H1 (cell line): ENCODE measurements at regions not wholly inside any gene's neighbourhood (a gene's known extent, or its start where the extent isn't known, plus 50 kb on each side); places are given as distances from the start of the nearest gene placed in this dataset.

Experiments used
- CTCF ChIA-PET: fragments of 300-600 bp; sonication (Branson Sonifier 250); formaldehyde crosslinking; loops from one replicate; lab custom pipeline; 2021; ENCODE audit not compliant: partially characterized antibody; lab: Charles Lee
- POLR2A ChIA-PET: fragments of 300-600 bp; sonication (Branson Sonifier 250); formaldehyde crosslinking; loops from one replicate; lab custom pipeline; 2021; ENCODE audit warnings: inconsistent platforms; ENCODE audit not compliant: partially characterized antibody; lab: Charles Lee
- DNase-seq, 2 experiments: peaks; one replicate each; pipeline versions ENCODE4 v3.0.0 to v3.0.0-alpha.2; 2010 to 2022; ENCODE audit warnings: low spot score in 2 of 2, low read depth in 1 of 2, mixed read lengths in 1 of 2
- FAIRE-seq: peaks from 2 replicates; lab custom pipeline; 2011; peaks lifted over from hg19 to GRCh38; lab: Jason Lieb, UNC
- H2AFZ ChIP-seq: 2 replicates; pipeline ENCODE4 v1.8.1; 2012; ENCODE audit warnings: low read length, inconsistent platforms
- H2AK5ac ChIP-seq: 2 replicates; pipeline ENCODE4 v1.6.1; 2013; ENCODE audit warnings: low read depth, low read length
- H2BK120ac ChIP-seq: replicated peaks from 2 replicates; pipeline ENCODE3; 2013; ENCODE audit warnings: low read depth, low read length, inconsistent platforms
- H2BK12ac ChIP-seq: 2 replicates; pipeline ENCODE4 v1.6.1; 2013; ENCODE audit warnings: low read depth, low read length
- H2BK15ac ChIP-seq: 2 replicates; pipeline ENCODE4 v1.6.1; 2013; ENCODE audit warnings: low read length
- H2BK20ac ChIP-seq: 2 replicates; pipeline ENCODE4 v1.6.1; 2013; ENCODE audit warnings: low read length
- H2BK5ac ChIP-seq: 2 replicates; pipeline ENCODE4 v1.6.1; 2013; ENCODE audit warnings: low read depth, low read length
- H3K14ac ChIP-seq: 2 replicates; pipeline ENCODE4 v1.6.1; 2013; ENCODE audit warnings: inconsistent platforms; ENCODE audit not compliant: insufficient read length
- H3K18ac ChIP-seq: 2 replicates; pipeline ENCODE4 v1.6.1; 2013; ENCODE audit warnings: low read length; ENCODE audit errors: extremely low read depth
- H3K23ac ChIP-seq: 2 replicates; pipeline ENCODE4 v1.6.1; 2013; ENCODE audit warnings: inconsistent platforms; ENCODE audit not compliant: insufficient read length
- H3K23me2 ChIP-seq: 2 replicates; pipeline ENCODE4 v1.6.1; 2013; ENCODE audit warnings: low read depth, low read length
- H3K27ac ChIP-seq: 2 replicates; pipeline ENCODE4 v1.6.1; 2011; ENCODE audit warnings: low read depth, low read length, inconsistent platforms
- H3K27me3 ChIP-seq, 4 experiments: replicated peaks in 1 of 4; 1 replicate in 1 of 4; 2 replicates in 3 of 4; pipeline versions ENCODE4 v1.6.1 to v1.8.1; 2011 to 2013; ENCODE audit warnings: low read length in 3 of 4, mild to moderate bottlenecking in 3 of 4, inconsistent platforms in 2 of 4, mixed read lengths in 2 of 4, moderate library complexity in 1 of 4; ENCODE audit not compliant: control insufficient read depth in 3 of 4, insufficient read depth in 3 of 4; ENCODE audit errors: extremely low read depth in 1 of 4
- H3K36me3 ChIP-seq, 4 experiments: 2 replicates each; pipeline versions ENCODE4 v1.6.1 to v1.8.1; 2011 to 2013; ENCODE audit warnings: mild to moderate bottlenecking in 4 of 4, low read length in 3 of 4, moderate library complexity in 2 of 4, control low read depth in 1 of 4, inconsistent platforms in 1 of 4; ENCODE audit not compliant: insufficient read depth in 4 of 4, control insufficient read depth in 2 of 4
- H3K4ac ChIP-seq: replicated peaks from 2 replicates; pipeline ENCODE3; 2013; ENCODE audit warnings: low read length, low read depth, mixed read lengths, inconsistent platforms; ENCODE audit not compliant: insufficient read length
- H3K4me1 ChIP-seq, 4 experiments: replicated peaks in 1 of 4; 1 replicate in 1 of 4; 2 replicates in 3 of 4; pipeline versions ENCODE4 v1.6.1 to v1.8.1; 2011 to 2013; ENCODE audit warnings: low read length in 3 of 4, inconsistent platforms in 2 of 4, mixed read lengths in 1 of 4; ENCODE audit not compliant: insufficient read depth in 4 of 4, control insufficient read depth in 3 of 4
- H3K4me2 ChIP-seq, 2 experiments: 2 replicates each; pipeline versions ENCODE4 v1.6.1 to v1.8.1; 2011 to 2013; ENCODE audit warnings: low read depth in 2 of 2, low read length in 2 of 2, control low read depth in 1 of 2, inconsistent platforms in 1 of 2, mild to moderate bottlenecking in 1 of 2; ENCODE audit not compliant: insufficient read depth in 1 of 2
- H3K4me3 ChIP-seq, 4 experiments: fragments of 200-600, 300-600 bp in 1 of 4; sonication (generic), shearing (Covaris generic), sonication (Bioruptor Twin) in 1 of 4; 2 replicates each; pipeline versions ENCODE4 v1.5.1 to v1.8.1; 2011 to 2016; ENCODE audit warnings: low read length in 4 of 4, low read depth in 3 of 4, control low read depth in 2 of 4, inconsistent platforms in 2 of 4, mild to moderate bottlenecking in 2 of 4, mixed read lengths in 1 of 4, moderate library complexity in 1 of 4; ENCODE audit not compliant: insufficient read depth in 2 of 4; ENCODE audit errors: extremely low read depth in 1 of 4
- H3K56ac ChIP-seq: replicated peaks from 2 replicates; pipeline ENCODE3; 2013; ENCODE audit warnings: low read depth, mild to moderate bottlenecking, mixed read lengths, low read length, inconsistent platforms; ENCODE audit not compliant: insufficient read length
- H3K79me1 ChIP-seq: 2 replicates; pipeline ENCODE4 v1.6.1; 2013; ENCODE audit warnings: low read depth, low read length, control low read depth
- H3K79me2 ChIP-seq, 2 experiments: 2 replicates each; pipeline versions ENCODE4 v1.6.1 to v1.8.1; 2012 to 2013; ENCODE audit warnings: low read length in 2 of 2, mild to moderate bottlenecking in 2 of 2, inconsistent platforms in 1 of 2; ENCODE audit not compliant: insufficient read depth in 2 of 2, control insufficient read depth in 1 of 2
- H3K9ac ChIP-seq, 4 experiments: replicated peaks in 1 of 4; 1 replicate in 1 of 4; 2 replicates in 3 of 4; pipeline versions ENCODE4 v1.6.1 to v1.8.1; 2011 to 2013; ENCODE audit warnings: low read depth in 3 of 4, low read length in 3 of 4, control low read depth in 2 of 4, mild to moderate bottlenecking in 2 of 4, moderate library complexity in 2 of 4, inconsistent platforms in 1 of 4; ENCODE audit errors: extremely low read depth in 1 of 4
- H3K9me3 ChIP-seq, 2 experiments: 2 replicates each; pipeline versions ENCODE4 v1.6.1 to v1.8.1; 2012 to 2013; ENCODE audit warnings: mild to moderate bottlenecking in 2 of 2, moderate library complexity in 2 of 2, control low read depth in 1 of 2, inconsistent platforms in 1 of 2, low read depth in 1 of 2, low read length in 1 of 2, mixed read lengths in 1 of 2; ENCODE audit not compliant: insufficient read depth in 2 of 2
- H4K20me1 ChIP-seq, 2 experiments: replicated peaks in 1 of 2; 2 replicates each; pipeline versions ENCODE3 to v1.8.1; 2011 to 2013; ENCODE audit warnings: inconsistent platforms in 2 of 2, low read length in 2 of 2, mild to moderate bottlenecking in 1 of 2; ENCODE audit not compliant: insufficient read depth in 2 of 2, control insufficient read depth in 1 of 2
- H4K5ac ChIP-seq: 2 replicates; pipeline ENCODE4 v1.6.1; 2013; ENCODE audit warnings: low read length, low read depth, mixed read lengths, inconsistent platforms; ENCODE audit not compliant: insufficient read length
- H4K8ac ChIP-seq: 2 replicates; pipeline ENCODE4 v1.8.0; 2013; ENCODE audit warnings: mild to moderate bottlenecking, moderate library complexity, low read length, inconsistent platforms; ENCODE audit not compliant: insufficient read depth; ENCODE audit errors: extremely low read depth
- H4K91ac ChIP-seq: replicated peaks from 2 replicates; pipeline ENCODE3; 2013; ENCODE audit warnings: low read length, mixed read lengths, inconsistent platforms; ENCODE audit not compliant: insufficient read length
- ASH2L ChIP-seq: fragments of 200-600, 300-600 bp; sonication (generic); IDR thresholded peaks from one replicate; pipeline ENCODE4 v1.7.1; 2017; ENCODE audit warnings: low read length
- CEBPB ChIP-seq: IDR thresholded peaks from 2 replicates; pipeline ENCODE4 v1.6.1; 2012; ENCODE audit warnings: low read depth, low read length
- CHD1 ChIP-seq: IDR thresholded peaks from 2 replicates; pipeline ENCODE4 v1.6.1; 2012; ENCODE audit warnings: low read depth, low read length, improper control_type of control experiment
- EP300 ChIP-seq, 2 experiments: IDR thresholded peaks; 1 replicate in 1 of 2; 2 replicates in 1 of 2; pipeline ENCODE4 v1.6.1; 2011 to 2012; ENCODE audit warnings: low read depth in 2 of 2, low read length in 2 of 2, mild to moderate bottlenecking in 2 of 2, borderline replicate concordance in 1 of 2, inconsistent platforms in 1 of 2, moderate library complexity in 1 of 2
- EZH2 ChIP-seq: fragments of 200-600 bp; sonication (generic); IDR thresholded peaks from 2 replicates; pipeline ENCODE4 v1.7.1; 2012; ENCODE audit warnings: low read depth, mild to moderate bottlenecking, moderate library complexity, low read length, inconsistent platforms; ENCODE audit not compliant: severe bottlenecking
- JUN ChIP-seq: IDR thresholded peaks from 2 replicates; pipeline ENCODE4 v1.6.1; 2011; ENCODE audit warnings: low read depth, mild to moderate bottlenecking, improper control_type of control experiment, low read length
- JUND ChIP-seq: IDR thresholded peaks from 2 replicates; pipeline ENCODE4 v1.6.1; 2011; ENCODE audit warnings: mild to moderate bottlenecking, improper control_type of control experiment, low read length
- NANOG ChIP-seq: IDR thresholded peaks from 2 replicates; pipeline ENCODE4 v1.6.1; 2011; ENCODE audit warnings: low read length, low read depth, mild to moderate bottlenecking, inconsistent platforms; ENCODE audit not compliant: insufficient read depth, poor library complexity, severe bottlenecking
- PHF8 ChIP-seq: fragments of 200-600 bp; sonication (generic); conservative IDR thresholded peaks from 2 replicates; pipeline ENCODE4 v1.7.1; 2012; ENCODE audit warnings: low read depth, mild to moderate bottlenecking, inconsistent platforms, low read length, moderate library complexity
- RFX5 ChIP-seq: IDR thresholded peaks from 2 replicates; pipeline ENCODE4 v1.6.1; 2011; ENCODE audit warnings: low read depth, low read length, improper control_type of control experiment, borderline replicate concordance
- RNF2 ChIP-seq: fragments of 200-900, 300-1000 bp; sonication (generic); IDR thresholded peaks from 2 replicates; pipeline ENCODE4 v1.7.1; 2016; ENCODE audit warnings: borderline replicate concordance, low read depth, mild to moderate bottlenecking, antibody characterized with exemption, low read length; ENCODE audit not compliant: poor library complexity, severe bottlenecking; ENCODE audit errors: missing control alignments
- SIX5 ChIP-seq: IDR thresholded peaks from 2 replicates; pipeline ENCODE4 v1.6.1; 2011; ENCODE audit warnings: mild to moderate bottlenecking, low read depth, low read length
- YY1 ChIP-seq: IDR thresholded peaks from 2 replicates; pipeline ENCODE4 v1.6.1; 2011; ENCODE audit warnings: low read depth, mild to moderate bottlenecking, low read length
- WGBS, 2 experiments: shearing (Covaris generic) in 1 of 2; methylation state at CpG; one replicate each; pipeline versions ENCODE4 v1.1.6 to v1.1.7; 2013 to 2015; ENCODE audit warnings: low lambda C conversion rate in 2 of 2, mixed read lengths in 2 of 2, inconsistent platforms in 1 of 2, low coverage in 1 of 2, missing lambda C conversion rate in 1 of 2; ENCODE audit not compliant: insufficient replicate concordance in 2 of 2, insufficient coverage in 1 of 2, insufficient read length in 1 of 2; ENCODE audit errors: extremely low coverage in 1 of 2, missing lambda C conversion rate in 1 of 2; 5-methylcytosine and 5-hydroxymethylcytosine counted together
- TF ChIP-seq, protein P1 (sequence below): IDR thresholded peaks from 2 replicates; pipeline ENCODE4 v1.6.1; 2012; ENCODE audit warnings: inconsistent platforms

DNA sequence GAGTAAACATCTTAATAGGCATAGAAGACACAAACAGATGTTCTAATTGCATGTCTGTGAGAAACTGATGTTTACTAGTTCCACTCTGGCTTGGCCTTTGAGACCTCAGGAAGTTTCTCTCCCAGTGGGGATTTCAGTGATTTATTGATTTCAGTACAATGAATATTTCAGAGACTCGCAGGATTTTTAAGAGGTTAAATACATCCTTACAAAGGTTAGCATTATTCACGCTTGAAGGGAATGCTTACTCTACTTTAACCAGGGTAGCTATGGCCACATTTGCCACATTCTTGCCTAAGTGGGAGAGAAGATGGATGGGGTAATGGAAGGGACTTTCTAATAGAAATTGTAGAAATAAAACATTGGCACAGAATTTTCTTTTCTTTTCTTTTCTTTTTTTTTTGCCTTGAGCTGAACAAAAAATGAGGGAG lies 480.1 kb downstream of the SPRY1 start:
- Histone ChIP-seq H4K20me1 (no peaks in the 10 kb centered on the region), H2BK120ac (no peak overlapping the region), H3K14ac (no peak overlapping the region), H3K79me1 (no peaks in the 10 kb centered on the region), H3K4ac (no peak overlapping the region), H3K9ac (no peak overlapping the region), H3K23me2 (no peaks in the 10 kb centered on the region), H2BK12ac (no peak overlapping the region), H2AFZ (no peak overlapping the region), H2BK15ac (no peak overlapping the region), H3K4me2 (no peak overlapping the region), H3K27ac (no peak overlapping the region), H3K56ac (no peak overlapping the region), H3K79me2 (no peaks in the 10 kb centered on the region), H3K18ac (no peak overlapping the region), H2AK5ac (no peak overlapping the region), H3K4me1 (no peaks in the 10 kb centered on the region; a peak in 1 of 7 replicates), H3K4me3 (no peak overlapping the region), H4K8ac (no peak overlapping the region), H3K23ac (no peak overlapping the region), H4K5ac (no peak overlapping the region), H3K36me3 (no peaks in the 10 kb centered on the region), H2BK5ac (no peak overlapping the region), H2BK20ac (no peak overlapping the region), H3K9me3 (peaks cover 0 to 5% of the 10 kb centered on the region in 2 experiments; a peak in 1 of 4 replicates), H4K91ac (no peak overlapping the region), H3K27me3 (no peaks in the 10 kb centered on the region)
- no peak for DNase-seq
- 98% methylated on average over 2 of the region's 2 CpGs; no CpG with 5 or more reads in 1 of the 2 experiments for WGBS, 2 experiments
- no peak for FAIRE-seq
- CTCF ChIA-PET = no interaction called here
- POLR2A ChIA-PET = no interaction called here
- TF ChIP-seq, protein P1, sequence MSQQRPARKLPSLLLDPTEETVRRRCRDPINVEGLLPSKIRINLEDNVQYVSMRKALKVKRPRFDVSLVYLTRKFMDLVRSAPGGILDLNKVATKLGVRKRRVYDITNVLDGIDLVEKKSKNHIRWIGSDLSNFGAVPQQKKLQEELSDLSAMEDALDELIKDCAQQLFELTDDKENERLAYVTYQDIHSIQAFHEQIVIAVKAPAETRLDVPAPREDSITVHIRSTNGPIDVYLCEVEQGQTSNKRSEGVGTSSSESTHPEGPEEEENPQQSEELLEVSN = no peak
- TF ChIP-seq JUN = no peak
- TF ChIP-seq EP300 (IDR thresholded peaks at IDR 0.05; ENCODE audit: borderline replicate concordance in 1 of 2, low read depth in 2 of 2, low read length in 2 of 2) = no peak
- TF ChIP-seq JUND = no peak
- no peak for TF ChIP-seq RFX5
- no peak for TF ChIP-seq CHD1
- no peak for TF ChIP-seq YY1
- TF ChIP-seq EZH2 = no peak
- no peak for TF ChIP-seq ASH2L
- TF ChIP-seq PHF8 = no peak
- TF ChIP-seq SIX5 = no peak
- TF ChIP-seq RNF2 = no peak
- no peak for TF ChIP-seq CEBPB
- no peak for TF ChIP-seq NANOG
